ENCODE measurements at regions not wholly inside any gene's neighbourhood (a gene's known extent, or its start where the extent isn't known, plus 50 kb on each side); places are given as distances from the start of the nearest gene placed in this dataset.

DNA sequence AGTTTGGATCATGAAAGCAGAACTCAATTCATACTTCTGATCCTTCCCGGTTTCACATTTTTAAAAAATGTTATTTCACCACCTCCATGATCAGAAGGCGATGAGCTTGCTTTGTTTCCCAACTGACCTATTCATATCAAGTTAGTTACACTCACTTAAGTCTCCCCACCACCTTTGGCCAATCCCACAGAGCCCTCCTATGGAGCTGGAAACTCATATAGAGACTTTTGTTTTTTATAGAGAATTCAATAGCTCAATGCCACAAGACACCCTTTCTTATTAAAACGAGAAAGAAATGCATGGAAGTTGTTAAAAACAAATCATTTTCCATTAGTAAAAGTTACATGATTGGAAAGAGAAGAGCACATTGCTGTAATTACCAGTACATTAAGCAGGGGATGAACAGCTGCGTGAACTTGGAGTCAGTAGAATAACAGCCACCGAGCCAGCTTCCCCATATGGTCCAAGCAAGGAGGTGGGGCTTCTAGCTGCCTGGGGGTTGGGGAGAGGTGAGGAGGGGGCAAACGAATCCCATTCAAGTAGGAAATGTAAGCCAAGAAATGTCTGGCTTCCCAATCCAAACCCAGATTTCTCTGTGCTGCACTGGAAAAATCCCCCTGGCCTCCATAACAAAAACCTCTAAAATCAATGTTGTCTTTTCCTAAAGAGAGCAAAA, 614.5 kb downstream of the IRS1 start:
- peak overlapping the region; percentile 6 for H3K4me3 ChIP-seq (ENCODE audit: low read depth, low read length, poor library complexity, severe bottlenecking)
- BruUV-seq (replicated peaks): TSS peak; percentile 77
- peak overlapping the region; percentile 84 for H3K27ac ChIP-seq (ENCODE audit: low read depth, low read length, poor library complexity, severe bottlenecking)
- peaks cover 40% of the 10 kb centered on the region for H3K4me1 ChIP-seq (ENCODE audit: insufficient read depth, low read length, poor library complexity, severe bottlenecking)
- TF ChIP-seq EZH2 (IDR thresholded peaks at IDR 0.05; ENCODE audit: borderline replicate concordance, low read depth, low read length, poor library complexity, severe bottlenecking): no peak
- TF ChIP-seq, protein P1, sequence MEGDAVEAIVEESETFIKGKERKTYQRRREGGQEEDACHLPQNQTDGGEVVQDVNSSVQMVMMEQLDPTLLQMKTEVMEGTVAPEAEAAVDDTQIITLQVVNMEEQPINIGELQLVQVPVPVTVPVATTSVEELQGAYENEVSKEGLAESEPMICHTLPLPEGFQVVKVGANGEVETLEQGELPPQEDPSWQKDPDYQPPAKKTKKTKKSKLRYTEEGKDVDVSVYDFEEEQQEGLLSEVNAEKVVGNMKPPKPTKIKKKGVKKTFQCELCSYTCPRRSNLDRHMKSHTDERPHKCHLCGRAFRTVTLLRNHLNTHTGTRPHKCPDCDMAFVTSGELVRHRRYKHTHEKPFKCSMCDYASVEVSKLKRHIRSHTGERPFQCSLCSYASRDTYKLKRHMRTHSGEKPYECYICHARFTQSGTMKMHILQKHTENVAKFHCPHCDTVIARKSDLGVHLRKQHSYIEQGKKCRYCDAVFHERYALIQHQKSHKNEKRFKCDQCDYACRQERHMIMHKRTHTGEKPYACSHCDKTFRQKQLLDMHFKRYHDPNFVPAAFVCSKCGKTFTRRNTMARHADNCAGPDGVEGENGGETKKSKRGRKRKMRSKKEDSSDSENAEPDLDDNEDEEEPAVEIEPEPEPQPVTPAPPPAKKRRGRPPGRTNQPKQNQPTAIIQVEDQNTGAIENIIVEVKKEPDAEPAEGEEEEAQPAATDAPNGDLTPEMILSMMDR (conservative IDR thresholded peaks at IDR 0.05; ENCODE audit: low read depth, low read length): no peak
- POLR2A ChIA-PET (ENCODE audit: low non-redundant PET): interaction anchor here (0.5 kb wide), 1 partner anchor 11 kb away, joined by 6 read pairs; no protein-coding TSS in a partner anchor
- H3K36me3 ChIP-seq (ENCODE audit: insufficient read depth, low read length, poor library complexity, severe bottlenecking): no peaks in the 10 kb centered on the region
- no peaks in the 10 kb centered on the region for H3K9me3 ChIP-seq (ENCODE audit: low read depth, low read length, poor library complexity, severe bottlenecking)
- DNase-seq (ENCODE audit: low spot score): peak; percentile 64
- intact Hi-C loops (cut with micrococcal nuclease; ENCODE audit: unreplicated experiment): loop anchor here (1.0 kb wide), 1 partner anchor 391 kb away; no protein-coding TSS in a partner anchor
- H3K27me3 ChIP-seq (replicated peaks; ENCODE audit: insufficient read depth, low read depth, low read length, poor library complexity): no peaks in the 10 kb centered on the region
- CTCF ChIA-PET: no interaction called here

DNA sequence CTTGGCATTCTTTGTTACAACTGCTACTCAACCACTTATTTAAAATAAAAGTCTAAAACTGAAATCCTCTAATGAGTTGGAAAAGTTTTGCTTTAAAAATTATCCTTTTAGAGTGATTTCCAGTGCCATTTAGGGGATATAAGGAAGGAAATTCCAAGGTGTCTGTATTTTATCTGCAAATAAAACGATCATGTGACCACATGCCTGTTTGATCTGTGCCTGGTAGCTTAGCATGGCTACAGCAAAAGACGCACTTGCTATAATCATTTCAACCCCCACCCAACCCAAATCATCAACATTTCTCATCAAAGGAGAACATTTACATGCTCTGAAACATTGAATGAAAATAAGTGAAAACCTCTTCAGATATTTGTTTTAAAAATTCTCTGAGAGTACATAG, 615.1 kb downstream of the IRS1 start:
- Histone ChIP-seq H3K27me3 (replicated peaks; ENCODE audit: insufficient read depth, low read depth, low read length, poor library complexity) (no peaks in the 10 kb centered on the region), H3K9me3 (ENCODE audit: low read depth, low read length, poor library complexity, severe bottlenecking) (no peaks in the 10 kb centered on the region), H3K36me3 (ENCODE audit: insufficient read depth, low read length, poor library complexity, severe bottlenecking) (no peaks in the 10 kb centered on the region), H3K4me1 (ENCODE audit: insufficient read depth, low read length, poor library complexity, severe bottlenecking) (peaks cover 40% of the 10 kb centered on the region), H3K27ac (ENCODE audit: low read depth, low read length, poor library complexity, severe bottlenecking) (peak overlapping the region; percentile 84), H3K4me3 (ENCODE audit: low read depth, low read length, poor library complexity, severe bottlenecking) (no peak overlapping the region)
- POLR2A ChIA-PET (ENCODE audit: low non-redundant PET): interaction anchor here (0.5 kb wide), 1 partner anchor 11 kb away, joined by 6 read pairs; no protein-coding TSS in a partner anchor
- TF ChIP-seq, protein P1 (conservative IDR thresholded peaks at IDR 0.05; ENCODE audit: low read depth, low read length): no peak
- no peak for TF ChIP-seq EZH2 (IDR thresholded peaks at IDR 0.05; ENCODE audit: borderline replicate concordance, low read depth, low read length, poor library complexity, severe bottlenecking)
- no TSS peak for BruUV-seq (replicated peaks)
- no peak for DNase-seq (ENCODE audit: low spot score)
- intact Hi-C loops (cut with micrococcal nuclease; ENCODE audit: unreplicated experiment): no loop called here
- CTCF ChIA-PET: no interaction called here

DNA sequence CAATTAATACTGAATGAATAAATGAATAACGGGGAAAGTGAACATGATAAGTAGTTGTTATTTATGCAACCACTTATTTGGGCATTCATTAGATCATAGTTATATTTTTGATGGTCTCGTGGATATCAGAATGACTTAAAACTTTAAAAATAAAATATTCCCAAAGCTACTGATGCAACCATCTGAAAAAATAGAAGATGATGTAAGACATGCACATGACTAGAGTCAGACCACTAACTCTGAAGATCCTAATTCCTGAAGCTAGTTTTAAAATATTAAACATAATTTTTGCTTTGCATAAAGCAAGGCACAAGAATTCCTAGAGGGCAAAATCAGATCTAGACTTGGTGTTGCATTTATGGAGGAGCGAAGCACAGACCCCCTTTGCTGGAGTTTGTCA, 616.1 kb downstream of the IRS1 start:
- peaks cover 40% of the 10 kb centered on the region for H3K4me1 ChIP-seq (ENCODE audit: insufficient read depth, low read length, poor library complexity, severe bottlenecking)
- no TSS peak for BruUV-seq (replicated peaks)
- TF ChIP-seq, protein P1 (conservative IDR thresholded peaks at IDR 0.05; ENCODE audit: low read depth, low read length): no peak
- no peak for TF ChIP-seq EZH2 (IDR thresholded peaks at IDR 0.05; ENCODE audit: borderline replicate concordance, low read depth, low read length, poor library complexity, severe bottlenecking)
- no peaks in the 10 kb centered on the region for H3K36me3 ChIP-seq (ENCODE audit: insufficient read depth, low read length, poor library complexity, severe bottlenecking)
- no peaks in the 10 kb centered on the region for H3K9me3 ChIP-seq (ENCODE audit: low read depth, low read length, poor library complexity, severe bottlenecking)
- no peak overlapping the region for H3K4me3 ChIP-seq (ENCODE audit: low read depth, low read length, poor library complexity, severe bottlenecking)
- H3K27ac ChIP-seq (ENCODE audit: low read depth, low read length, poor library complexity, severe bottlenecking): peak overlapping the region; percentile 84
- CTCF ChIA-PET: no interaction called here
- DNase-seq (ENCODE audit: low spot score): no peak
- no peaks in the 10 kb centered on the region for H3K27me3 ChIP-seq (replicated peaks; ENCODE audit: insufficient read depth, low read depth, low read length, poor library complexity)
- intact Hi-C loops (cut with micrococcal nuclease; ENCODE audit: unreplicated experiment): no loop called here
- POLR2A ChIA-PET (ENCODE audit: low non-redundant PET): interaction anchor here (0.7 kb wide), 2 partner anchors 288 to 612 kb away, joined by 3 to 4 read pairs; no protein-coding TSS in a partner anchor

All from A673 (cell line).